Fibroblast of lung (primary cell): ENCODE measurements at regions not wholly inside any gene's neighbourhood (a gene's known extent, or its start where the extent isn't known, plus 50 kb on each side); places are given as distances from the start of the nearest gene placed in this dataset.

ENCODE experiments used
- DNase-seq, 2 donors: peaks; one replicate each; pipeline versions ENCODE4 v3.0.0 to v3.0.0-alpha.2; 2010; ENCODE audit warnings: low read depth in 2 of 2
- H2AFZ ChIP-seq: 2 replicates; pipeline ENCODE4 v1.5.1; 2012; ENCODE audit warnings: low read length, control low read depth, inconsistent platforms
- H3K27ac ChIP-seq: 2 replicates; pipeline ENCODE4 v1.5.1; 2011; ENCODE audit warnings: low read length, control low read depth; ENCODE audit not compliant: insufficient read depth
- H3K27me3 ChIP-seq: 2 replicates; pipeline ENCODE4 v1.5.1; 2011; ENCODE audit warnings: mild to moderate bottlenecking, low read length; ENCODE audit not compliant: control insufficient read depth, insufficient read depth
- H3K36me3 ChIP-seq: 2 replicates; pipeline ENCODE4 v1.5.1; 2011; ENCODE audit warnings: low read length; ENCODE audit not compliant: control insufficient read depth, insufficient read depth
- H3K4me1 ChIP-seq: 2 replicates; pipeline ENCODE4 v1.5.1; 2011; ENCODE audit warnings: low read length; ENCODE audit not compliant: control insufficient read depth, insufficient read depth; ENCODE audit errors: extremely low read depth
- H3K4me2 ChIP-seq: 2 replicates; pipeline ENCODE4 v1.5.1; 2011; ENCODE audit warnings: low read length, control low read depth; ENCODE audit not compliant: insufficient read depth; ENCODE audit errors: extremely low read depth
- H3K4me3 ChIP-seq, 4 experiments: fragments of 200-600 bp in 1 of 4; sonication (generic) in 1 of 4; replicated peaks in 1 of 4; 2 replicates each; pipeline ENCODE4 v1.5.1; 2011 to 2016; ENCODE audit warnings: low read length in 4 of 4, low read depth in 3 of 4, mild to moderate bottlenecking in 3 of 4, control low read depth in 2 of 4, inconsistent platforms in 1 of 4, mixed read lengths in 1 of 4; ENCODE audit not compliant: insufficient read depth in 1 of 4; ENCODE audit errors: control extremely low read depth in 1 of 4
- H3K79me2 ChIP-seq: 2 replicates; pipeline ENCODE4 v1.5.1; 2012; ENCODE audit warnings: mild to moderate bottlenecking, low read length, inconsistent platforms; ENCODE audit not compliant: control insufficient read depth, insufficient read depth
- H3K9ac ChIP-seq: 2 replicates; pipeline ENCODE4 v1.5.1; 2011; ENCODE audit warnings: mild to moderate bottlenecking, low read length, control low read depth; ENCODE audit not compliant: insufficient read depth
- H3K9me3 ChIP-seq: 2 replicates; pipeline ENCODE4 v1.5.1; 2012; ENCODE audit warnings: low read depth, low read length; ENCODE audit not compliant: control insufficient read depth, insufficient read depth
- H4K20me1 ChIP-seq: 2 replicates; pipeline ENCODE4 v1.5.1; 2011; ENCODE audit warnings: low read length; ENCODE audit not compliant: control insufficient read depth, insufficient read depth; ENCODE audit errors: extremely low read depth
- EZH2 ChIP-seq: IDR thresholded peaks from 2 replicates; pipeline ENCODE4 v1.5.1; 2012; ENCODE audit warnings: low read length, control low read depth, mild to moderate bottlenecking; ENCODE audit errors: missing control alignments
- TF ChIP-seq, protein P1 (sequence below), 2 donors: IDR thresholded peaks in 1 of 2; conservative IDR thresholded peaks in 1 of 2; 1 replicate in 1 of 2; 2 replicates in 1 of 2; pipeline ENCODE4 v1.5.1; 2011 to 2012; ENCODE audit warnings: low read length in 2 of 2, control low read depth in 1 of 2, inconsistent platforms in 1 of 2, low read depth in 1 of 2, mild to moderate bottlenecking in 1 of 2

DNA sequence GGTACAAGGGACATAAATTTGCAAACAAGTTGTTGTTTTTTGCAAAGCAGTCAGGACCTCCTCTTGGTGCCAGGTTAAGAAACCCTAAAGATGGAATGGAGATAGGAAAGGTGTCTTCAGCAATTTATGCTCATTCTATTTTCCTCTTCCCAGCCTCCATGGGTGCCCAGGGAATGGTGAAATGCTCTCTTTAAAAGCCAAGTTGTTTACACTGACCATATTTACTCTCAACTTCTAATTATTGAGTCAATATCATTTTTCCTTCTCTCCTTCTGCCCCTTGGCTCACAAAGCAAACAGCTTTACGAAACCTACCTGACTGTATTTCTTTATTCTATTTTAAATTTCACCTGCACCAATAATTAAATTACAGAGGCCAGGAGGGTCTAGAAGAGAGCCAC lies 138.5 kb upstream of the IRX3 start:
- Histone ChIP-seq H3K27ac (no peak overlapping the region), H4K20me1 (no peaks in the 10 kb centered on the region), H3K27me3 (no peaks in the 10 kb centered on the region), H3K36me3 (no peaks in the 10 kb centered on the region), H3K4me1 (no peaks in the 10 kb centered on the region), H3K4me3 (no peak overlapping the region), H3K79me2 (no peaks in the 10 kb centered on the region), H3K9ac (no peak overlapping the region), H3K4me2 (no peak overlapping the region), H3K9me3 (no peaks in the 10 kb centered on the region), H2AFZ (no peak overlapping the region)
- DNase-seq: no peak
- TF ChIP-seq, protein P1, sequence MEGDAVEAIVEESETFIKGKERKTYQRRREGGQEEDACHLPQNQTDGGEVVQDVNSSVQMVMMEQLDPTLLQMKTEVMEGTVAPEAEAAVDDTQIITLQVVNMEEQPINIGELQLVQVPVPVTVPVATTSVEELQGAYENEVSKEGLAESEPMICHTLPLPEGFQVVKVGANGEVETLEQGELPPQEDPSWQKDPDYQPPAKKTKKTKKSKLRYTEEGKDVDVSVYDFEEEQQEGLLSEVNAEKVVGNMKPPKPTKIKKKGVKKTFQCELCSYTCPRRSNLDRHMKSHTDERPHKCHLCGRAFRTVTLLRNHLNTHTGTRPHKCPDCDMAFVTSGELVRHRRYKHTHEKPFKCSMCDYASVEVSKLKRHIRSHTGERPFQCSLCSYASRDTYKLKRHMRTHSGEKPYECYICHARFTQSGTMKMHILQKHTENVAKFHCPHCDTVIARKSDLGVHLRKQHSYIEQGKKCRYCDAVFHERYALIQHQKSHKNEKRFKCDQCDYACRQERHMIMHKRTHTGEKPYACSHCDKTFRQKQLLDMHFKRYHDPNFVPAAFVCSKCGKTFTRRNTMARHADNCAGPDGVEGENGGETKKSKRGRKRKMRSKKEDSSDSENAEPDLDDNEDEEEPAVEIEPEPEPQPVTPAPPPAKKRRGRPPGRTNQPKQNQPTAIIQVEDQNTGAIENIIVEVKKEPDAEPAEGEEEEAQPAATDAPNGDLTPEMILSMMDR (conservative IDR thresholded peaks at IDR 0.05 in 1 of 2, IDR thresholded peaks at IDR 0.05 in 1 of 2; ENCODE audit: low read depth in 1 of 2, low read length in 2 of 2): no peak
- no peak for TF ChIP-seq EZH2

DNA sequence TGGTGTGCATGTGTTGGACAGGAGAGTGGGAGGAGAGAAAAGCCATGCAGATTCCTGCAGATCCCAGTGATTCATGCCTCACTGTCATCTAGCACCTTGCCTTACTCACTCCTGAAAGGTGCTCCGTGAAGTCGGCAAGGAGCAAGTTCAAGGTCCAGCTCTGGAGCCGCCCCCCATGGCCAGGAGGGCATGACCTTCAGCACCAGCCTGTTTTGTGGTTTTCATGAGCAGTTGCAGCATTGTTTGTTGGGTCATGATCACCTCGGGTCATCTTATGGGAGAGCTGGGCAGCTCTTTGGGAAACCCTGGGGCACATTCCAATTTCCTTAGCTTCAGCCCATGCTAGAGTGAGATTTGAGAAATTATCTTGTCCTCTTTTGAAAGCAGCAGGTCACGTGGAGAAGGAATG lies 137.5 kb upstream of the IRX3 start:
- H3K79me2 ChIP-seq: no peaks in the 10 kb centered on the region
- H3K9ac ChIP-seq: no peak overlapping the region
- H3K4me3 ChIP-seq: no peak overlapping the region
- no peaks in the 10 kb centered on the region for H3K9me3 ChIP-seq
- H3K27ac ChIP-seq: no peak overlapping the region
- no peaks in the 10 kb centered on the region for H3K36me3 ChIP-seq
- no peak overlapping the region for H3K4me2 ChIP-seq
- H3K27me3 ChIP-seq: no peaks in the 10 kb centered on the region
- H3K4me1 ChIP-seq: no peaks in the 10 kb centered on the region
- no peak for TF ChIP-seq EZH2
- TF ChIP-seq, protein P1 (conservative IDR thresholded peaks at IDR 0.05 in 1 of 2, IDR thresholded peaks at IDR 0.05 in 1 of 2; ENCODE audit: low read depth in 1 of 2, low read length in 2 of 2): no peak
- H2AFZ ChIP-seq: no peak overlapping the region
- H4K20me1 ChIP-seq: no peaks in the 10 kb centered on the region
- no peak for DNase-seq

DNA sequence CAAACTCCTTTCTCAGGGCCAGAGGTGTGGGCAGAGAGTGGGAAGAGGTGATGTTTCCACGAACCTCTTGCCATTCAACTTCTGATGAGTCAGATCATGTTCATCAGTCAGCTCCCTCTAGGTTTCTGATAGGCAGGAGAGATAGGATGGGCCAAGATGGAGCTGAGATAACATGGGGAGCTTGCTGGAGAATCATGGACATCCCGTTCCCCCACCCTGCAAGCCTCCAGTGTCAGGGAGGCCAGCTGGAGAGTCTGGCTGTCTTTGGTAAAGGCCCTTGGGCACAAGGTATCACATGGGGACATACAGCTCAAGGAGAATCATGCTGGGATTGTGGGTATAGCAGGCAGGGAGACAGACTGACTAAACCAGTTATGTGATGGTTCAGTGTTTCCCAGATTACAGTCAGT lies 136.0 kb upstream of the IRX3 start:
- Histone ChIP-seq H2AFZ (no peak overlapping the region), H4K20me1 (no peaks in the 10 kb centered on the region), H3K79me2 (no peaks in the 10 kb centered on the region), H3K4me3 (no peak overlapping the region), H3K4me2 (no peak overlapping the region), H3K27me3 (no peaks in the 10 kb centered on the region), H3K9me3 (no peaks in the 10 kb centered on the region), H3K27ac (no peak overlapping the region), H3K9ac (no peak overlapping the region), H3K36me3 (no peaks in the 10 kb centered on the region), H3K4me1 (no peaks in the 10 kb centered on the region)
- TF ChIP-seq EZH2: no peak
- TF ChIP-seq, protein P1 (conservative IDR thresholded peaks at IDR 0.05 in 1 of 2, IDR thresholded peaks at IDR 0.05 in 1 of 2; ENCODE audit: low read depth in 1 of 2, low read length in 2 of 2): no peak
- DNase-seq: no peak
